ENCODE measurements at regions not wholly inside any gene's neighbourhood (a gene's known extent, or its start where the extent isn't known, plus 50 kb on each side); places are given as distances from the start of the nearest gene placed in this dataset.

DNA sequence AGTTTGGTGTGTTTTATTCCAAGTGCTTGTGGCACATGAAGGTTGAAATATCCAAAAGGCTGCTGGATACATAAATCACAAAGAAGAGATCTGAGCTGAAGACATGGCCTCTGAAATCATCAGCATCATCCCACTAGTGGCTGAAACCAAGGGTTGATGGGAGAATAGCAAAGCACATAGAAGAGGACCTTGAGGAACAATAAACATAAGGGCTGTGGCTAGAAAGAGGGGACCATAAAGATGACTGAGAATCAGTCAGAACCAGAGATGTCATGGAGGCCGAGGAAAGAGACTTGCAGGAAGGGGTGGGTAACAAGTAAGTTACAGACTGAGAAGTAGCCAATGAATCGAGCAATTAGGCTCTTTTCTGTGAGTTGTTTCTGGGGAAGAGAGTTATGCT lies 116.8 kb downstream of the CDC42EP3 start:
- no peaks in the 10 kb centered on the region for H3K79me2 ChIP-seq (replicated peaks; ENCODE audit: insufficient read depth, low read length)
- H3K36me3 ChIP-seq (ENCODE audit: insufficient read depth, low read length) = no peaks in the 10 kb centered on the region
- no peak overlapping the region for H3K4me2 ChIP-seq (ENCODE audit: low read length)
- H3F3A ChIP-seq (ENCODE audit: insufficient read depth, low read length, poor library complexity, severe bottlenecking) = no peaks in the 10 kb centered on the region
- H2AFZ ChIP-seq (ENCODE audit: low read depth, low read length) = no peak overlapping the region
- H3K9me2 ChIP-seq (ENCODE audit: insufficient read depth, low read length) = no peaks in the 10 kb centered on the region
- H3K27me3 ChIP-seq (ENCODE audit: insufficient read depth, low read depth, low read length) = no peaks in the 10 kb centered on the region
- no peak overlapping the region for H3K9ac ChIP-seq (ENCODE audit: low read length)
- H3K9me3 ChIP-seq (ENCODE audit: low read length) = no peaks in the 10 kb centered on the region
- H4K20me1 ChIP-seq (ENCODE audit: insufficient read depth) = no peaks in the 10 kb centered on the region
- H3K4me3 ChIP-seq (ENCODE audit: low read length) = no peak overlapping the region
- no peak overlapping the region for H3K27ac ChIP-seq (ENCODE audit: low read length)
- TF ChIP-seq, protein P1, sequence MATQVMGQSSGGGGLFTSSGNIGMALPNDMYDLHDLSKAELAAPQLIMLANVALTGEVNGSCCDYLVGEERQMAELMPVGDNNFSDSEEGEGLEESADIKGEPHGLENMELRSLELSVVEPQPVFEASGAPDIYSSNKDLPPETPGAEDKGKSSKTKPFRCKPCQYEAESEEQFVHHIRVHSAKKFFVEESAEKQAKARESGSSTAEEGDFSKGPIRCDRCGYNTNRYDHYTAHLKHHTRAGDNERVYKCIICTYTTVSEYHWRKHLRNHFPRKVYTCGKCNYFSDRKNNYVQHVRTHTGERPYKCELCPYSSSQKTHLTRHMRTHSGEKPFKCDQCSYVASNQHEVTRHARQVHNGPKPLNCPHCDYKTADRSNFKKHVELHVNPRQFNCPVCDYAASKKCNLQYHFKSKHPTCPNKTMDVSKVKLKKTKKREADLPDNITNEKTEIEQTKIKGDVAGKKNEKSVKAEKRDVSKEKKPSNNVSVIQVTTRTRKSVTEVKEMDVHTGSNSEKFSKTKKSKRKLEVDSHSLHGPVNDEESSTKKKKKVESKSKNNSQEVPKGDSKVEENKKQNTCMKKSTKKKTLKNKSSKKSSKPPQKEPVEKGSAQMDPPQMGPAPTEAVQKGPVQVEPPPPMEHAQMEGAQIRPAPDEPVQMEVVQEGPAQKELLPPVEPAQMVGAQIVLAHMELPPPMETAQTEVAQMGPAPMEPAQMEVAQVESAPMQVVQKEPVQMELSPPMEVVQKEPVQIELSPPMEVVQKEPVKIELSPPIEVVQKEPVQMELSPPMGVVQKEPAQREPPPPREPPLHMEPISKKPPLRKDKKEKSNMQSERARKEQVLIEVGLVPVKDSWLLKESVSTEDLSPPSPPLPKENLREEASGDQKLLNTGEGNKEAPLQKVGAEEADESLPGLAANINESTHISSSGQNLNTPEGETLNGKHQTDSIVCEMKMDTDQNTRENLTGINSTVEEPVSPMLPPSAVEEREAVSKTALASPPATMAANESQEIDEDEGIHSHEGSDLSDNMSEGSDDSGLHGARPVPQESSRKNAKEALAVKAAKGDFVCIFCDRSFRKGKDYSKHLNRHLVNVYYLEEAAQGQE (IDR thresholded peaks at IDR 0.05; ENCODE audit: borderline replicate concordance) = no peak
- no peak for TF ChIP-seq EP300 (conservative IDR thresholded peaks at IDR 0.05; ENCODE audit: poor library complexity, severe bottlenecking)
- TF ChIP-seq MXI1 (conservative IDR thresholded peaks at IDR 0.05; ENCODE audit: poor library complexity, severe bottlenecking) = no peak
- TF ChIP-seq POLR2AphosphoS5 (IDR thresholded peaks at IDR 0.05) = no peak
- no peak for TF ChIP-seq TAF1 (IDR thresholded peaks at IDR 0.05; ENCODE audit: low read depth)
- TF ChIP-seq SMC3 (conservative IDR thresholded peaks at IDR 0.05; ENCODE audit: poor library complexity) = no peak
- TF ChIP-seq, protein P2, sequence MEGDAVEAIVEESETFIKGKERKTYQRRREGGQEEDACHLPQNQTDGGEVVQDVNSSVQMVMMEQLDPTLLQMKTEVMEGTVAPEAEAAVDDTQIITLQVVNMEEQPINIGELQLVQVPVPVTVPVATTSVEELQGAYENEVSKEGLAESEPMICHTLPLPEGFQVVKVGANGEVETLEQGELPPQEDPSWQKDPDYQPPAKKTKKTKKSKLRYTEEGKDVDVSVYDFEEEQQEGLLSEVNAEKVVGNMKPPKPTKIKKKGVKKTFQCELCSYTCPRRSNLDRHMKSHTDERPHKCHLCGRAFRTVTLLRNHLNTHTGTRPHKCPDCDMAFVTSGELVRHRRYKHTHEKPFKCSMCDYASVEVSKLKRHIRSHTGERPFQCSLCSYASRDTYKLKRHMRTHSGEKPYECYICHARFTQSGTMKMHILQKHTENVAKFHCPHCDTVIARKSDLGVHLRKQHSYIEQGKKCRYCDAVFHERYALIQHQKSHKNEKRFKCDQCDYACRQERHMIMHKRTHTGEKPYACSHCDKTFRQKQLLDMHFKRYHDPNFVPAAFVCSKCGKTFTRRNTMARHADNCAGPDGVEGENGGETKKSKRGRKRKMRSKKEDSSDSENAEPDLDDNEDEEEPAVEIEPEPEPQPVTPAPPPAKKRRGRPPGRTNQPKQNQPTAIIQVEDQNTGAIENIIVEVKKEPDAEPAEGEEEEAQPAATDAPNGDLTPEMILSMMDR (IDR thresholded peaks at IDR 0.05; ENCODE audit: poor library complexity, severe bottlenecking) = no peak
- TF ChIP-seq RAD21 (conservative IDR thresholded peaks at IDR 0.05) = no peak
- TF ChIP-seq EZH2 (IDR thresholded peaks at IDR 0.05; ENCODE audit: borderline replicate concordance, insufficient read depth, low read length, poor library complexity, severe bottlenecking) = no peak

DNA sequence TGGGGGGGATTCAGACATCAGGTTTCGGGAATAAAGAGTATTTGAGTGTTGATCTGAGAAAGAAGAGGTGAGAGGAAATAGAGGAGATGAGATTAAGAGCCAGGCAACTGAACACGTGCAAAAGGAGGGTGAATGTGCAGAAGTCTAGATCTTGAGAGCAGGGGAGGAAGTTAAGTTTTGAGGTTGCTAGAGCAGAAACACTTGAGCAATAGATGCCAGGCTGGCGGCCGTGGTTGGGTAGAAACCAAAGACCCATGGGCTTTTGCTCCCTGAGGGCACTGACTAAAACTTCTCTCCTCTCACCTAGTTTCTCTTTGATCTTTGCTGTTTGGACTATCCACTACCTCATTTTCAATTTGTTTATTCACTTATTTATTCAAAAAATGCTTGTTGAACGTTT lies 116.0 kb downstream of the CDC42EP3 start:
- no peaks in the 10 kb centered on the region for H3K9me2 ChIP-seq (ENCODE audit: insufficient read depth, low read length)
- H3K79me2 ChIP-seq (replicated peaks; ENCODE audit: insufficient read depth, low read length) = no peaks in the 10 kb centered on the region
- H2AFZ ChIP-seq (ENCODE audit: low read depth, low read length) = no peak overlapping the region
- no peaks in the 10 kb centered on the region for H3K36me3 ChIP-seq (ENCODE audit: insufficient read depth, low read length)
- H3K27ac ChIP-seq (ENCODE audit: low read length) = no peak overlapping the region
- no peak overlapping the region for H3K4me3 ChIP-seq (ENCODE audit: low read length)
- H3K9me3 ChIP-seq (ENCODE audit: low read length) = no peaks in the 10 kb centered on the region
- TF ChIP-seq POLR2AphosphoS5 (IDR thresholded peaks at IDR 0.05) (no peak), TAF1 (IDR thresholded peaks at IDR 0.05; ENCODE audit: low read depth) (no peak), MXI1 (conservative IDR thresholded peaks at IDR 0.05; ENCODE audit: poor library complexity, severe bottlenecking) (no peak), RAD21 (conservative IDR thresholded peaks at IDR 0.05) (no peak), EZH2 (IDR thresholded peaks at IDR 0.05; ENCODE audit: borderline replicate concordance, insufficient read depth, low read length, poor library complexity, severe bottlenecking) (no peak), EP300 (conservative IDR thresholded peaks at IDR 0.05; ENCODE audit: poor library complexity, severe bottlenecking) (no peak), SMC3 (conservative IDR thresholded peaks at IDR 0.05; ENCODE audit: poor library complexity) (no peak)
- TF ChIP-seq, protein P2 (IDR thresholded peaks at IDR 0.05; ENCODE audit: poor library complexity, severe bottlenecking) = no peak
- TF ChIP-seq, protein P1 (IDR thresholded peaks at IDR 0.05; ENCODE audit: borderline replicate concordance) = no peak
- no peak overlapping the region for H3K4me2 ChIP-seq (ENCODE audit: low read length)
- no peaks in the 10 kb centered on the region for H3K27me3 ChIP-seq (ENCODE audit: insufficient read depth, low read depth, low read length)
- no peaks in the 10 kb centered on the region for H4K20me1 ChIP-seq (ENCODE audit: insufficient read depth)
- no peaks in the 10 kb centered on the region for H3F3A ChIP-seq (ENCODE audit: insufficient read depth, low read length, poor library complexity, severe bottlenecking)
- H3K9ac ChIP-seq (ENCODE audit: low read length) = no peak overlapping the region
